ENCODE measurements at regions not wholly inside any gene's neighbourhood (a gene's known extent, or its start where the extent isn't known, plus 50 kb on each side); places are given as distances from the start of the nearest gene placed in this dataset.

DNA sequence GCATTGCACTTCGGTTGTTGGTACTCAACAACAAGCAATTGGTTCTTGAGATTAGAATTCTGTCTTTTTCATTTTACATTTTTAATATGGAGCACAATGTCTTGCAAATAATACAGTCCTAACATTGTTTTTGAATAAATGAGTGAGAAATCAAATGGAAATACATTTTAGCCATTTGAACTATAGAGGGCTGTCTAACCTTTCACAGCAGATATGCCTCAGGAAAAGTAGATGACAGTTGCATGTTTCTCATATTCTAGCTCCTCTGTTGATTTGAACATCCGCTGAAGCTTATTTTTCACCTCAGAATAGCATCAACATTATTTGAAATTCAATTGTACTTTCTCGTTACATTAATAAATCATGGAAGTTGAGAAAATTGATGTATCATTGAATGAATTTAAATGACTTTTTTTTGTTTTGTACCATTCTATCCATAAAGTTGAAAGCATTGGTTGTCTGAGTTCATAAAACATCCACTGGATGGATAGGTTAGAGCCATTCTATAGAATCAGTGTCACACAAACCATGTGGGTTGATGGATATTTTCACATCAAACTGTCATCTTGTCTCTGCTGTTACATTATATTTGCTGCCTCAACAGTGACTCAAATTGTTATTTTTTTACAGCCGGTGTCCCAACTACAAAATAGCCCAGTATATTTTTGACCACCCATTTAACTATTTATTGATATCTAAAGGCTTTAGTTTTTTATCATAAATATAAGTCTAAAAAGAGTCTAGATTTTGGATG lies 928.3 kb downstream of the NSUN3 start:
- DNase-seq (ENCODE audit: low read depth) = no peak

DNA sequence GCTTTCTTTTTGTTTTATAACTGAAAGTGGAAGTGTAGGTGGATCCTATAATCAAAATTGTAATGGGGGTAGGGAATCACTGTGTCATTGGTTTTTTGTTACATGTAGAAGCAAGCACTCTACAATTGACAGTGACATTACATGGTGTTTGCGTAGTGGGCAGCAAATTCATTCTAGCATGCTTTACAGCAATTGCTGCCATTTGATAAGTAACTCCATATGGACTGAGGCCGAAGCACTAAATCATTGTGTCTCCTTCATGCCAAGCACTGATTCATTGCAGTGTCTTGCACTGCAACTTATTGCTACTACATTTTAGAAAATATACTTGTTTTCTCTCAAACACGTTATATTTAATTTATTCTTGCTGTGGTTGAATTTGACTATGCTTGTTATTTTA lies 933.9 kb downstream of the NSUN3 start:
- DNase-seq (ENCODE audit: low read depth) = no peak

DNA sequence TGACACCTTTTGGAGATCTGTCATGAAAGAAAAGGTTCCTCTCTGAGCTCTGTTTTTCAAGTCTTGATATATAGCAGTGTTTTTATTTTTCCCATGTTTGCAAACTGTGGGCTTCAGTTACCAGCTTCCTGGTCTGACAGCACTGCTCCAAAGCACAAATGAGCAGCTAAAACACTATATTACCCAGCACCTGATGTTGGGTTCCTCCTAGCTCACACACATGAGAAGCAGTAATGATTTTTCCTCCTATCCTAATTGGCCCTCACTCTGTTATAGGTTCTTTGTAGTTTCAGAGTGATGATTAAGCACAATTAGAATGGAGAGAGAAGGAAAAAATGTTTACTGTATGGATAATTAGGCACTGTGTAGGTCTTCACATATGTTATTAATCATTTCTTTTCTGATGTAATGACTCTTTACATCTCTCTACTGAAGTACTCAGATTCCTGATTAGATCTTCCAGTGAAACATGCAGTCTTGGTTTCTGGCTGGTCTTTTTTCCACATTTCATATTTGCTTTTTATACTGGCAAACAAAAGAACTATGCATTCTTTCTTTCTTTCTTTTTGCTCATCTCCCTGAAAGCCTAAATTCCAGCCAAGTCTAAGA lies 939.7 kb downstream of the NSUN3 start:
- DNase-seq (ENCODE audit: low read depth) = no peak

DNA sequence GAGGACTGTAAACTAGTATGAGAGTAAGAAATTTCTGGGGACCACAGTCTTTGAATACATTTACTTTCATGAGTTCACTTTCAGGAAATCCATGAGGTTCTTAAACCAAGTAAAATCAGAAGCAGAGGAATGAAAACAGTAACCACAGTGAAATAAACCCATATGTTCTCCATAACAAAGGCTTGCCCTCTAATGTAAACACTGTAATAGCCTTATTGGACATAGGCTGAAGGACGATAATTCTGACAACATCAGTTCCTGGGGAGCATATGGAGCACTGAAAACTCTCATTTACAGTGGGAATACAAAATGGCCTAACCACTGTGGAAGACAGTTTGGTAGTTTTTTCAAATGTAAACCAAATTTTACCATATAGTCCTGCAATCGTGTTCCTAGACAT lies 965.8 kb downstream of the NSUN3 start:
- no peak for DNase-seq (ENCODE audit: low read depth)

DNA sequence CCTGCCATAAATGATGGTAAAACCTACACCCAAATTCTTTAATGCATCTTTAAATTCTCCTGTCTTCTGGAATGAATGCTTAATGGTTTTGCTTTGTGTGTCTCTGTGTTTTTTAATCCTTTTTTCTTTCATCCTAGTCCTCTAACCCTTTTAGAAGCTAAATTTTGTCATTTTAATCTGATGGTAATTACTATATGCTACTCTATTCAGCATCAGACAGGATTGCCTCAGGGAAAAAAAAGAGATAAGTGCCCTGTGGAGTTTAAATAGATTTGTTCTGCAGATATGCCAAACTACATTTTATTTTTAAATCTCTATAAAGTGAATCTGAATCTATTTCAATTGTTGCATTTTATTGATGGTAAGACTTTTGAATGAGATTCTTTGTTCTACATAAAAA lies 966.8 kb downstream of the NSUN3 start:
- no peak for DNase-seq (ENCODE audit: low read depth)

DNA sequence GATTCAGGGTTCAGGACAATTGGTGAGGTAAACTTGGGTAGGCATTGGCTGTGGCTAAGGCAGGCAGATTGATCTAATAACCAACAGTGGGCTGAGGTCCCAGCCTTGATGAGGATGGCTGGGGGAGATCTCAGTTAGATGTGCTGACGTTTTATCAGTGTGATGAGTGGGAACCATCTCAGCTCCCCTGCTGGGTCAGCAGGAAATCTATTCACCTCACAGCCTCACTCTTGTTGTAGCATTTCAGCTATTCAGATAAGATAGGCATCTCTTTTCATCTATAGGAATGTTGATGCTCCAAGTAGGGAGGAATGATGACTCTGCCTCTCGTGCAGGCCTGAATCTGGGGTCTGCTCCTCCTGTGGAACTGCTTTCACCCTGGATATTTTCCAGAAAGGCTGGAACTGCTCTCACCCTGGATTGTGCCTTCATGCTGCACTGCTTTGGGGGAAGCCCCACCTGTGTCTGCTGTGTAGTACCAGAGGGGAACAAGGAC lies 973.7 kb downstream of the NSUN3 start:
- no peak for DNase-seq (ENCODE audit: low read depth)

DNA sequence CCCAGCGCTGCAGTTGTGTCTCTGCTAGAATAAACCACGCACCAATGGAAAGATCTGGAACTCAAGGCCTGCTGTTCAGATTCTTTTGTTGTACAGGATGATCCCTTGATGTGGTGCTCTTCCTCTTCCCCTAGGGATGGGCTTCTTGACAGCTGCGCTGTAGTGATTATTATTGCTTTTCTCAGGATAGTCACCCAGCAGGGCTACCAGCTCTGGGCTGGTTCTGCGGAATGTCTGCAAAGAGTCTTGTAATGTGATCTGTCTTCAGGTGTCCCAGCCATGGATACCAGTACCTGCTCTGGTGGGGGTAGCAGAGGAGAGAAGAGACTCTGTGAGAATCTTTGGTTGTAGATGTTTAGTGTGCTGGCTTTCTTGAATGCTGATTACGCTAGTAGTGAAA lies 974.2 kb downstream of the NSUN3 start:
- DNase-seq (ENCODE audit: low read depth) = no peak

DNA sequence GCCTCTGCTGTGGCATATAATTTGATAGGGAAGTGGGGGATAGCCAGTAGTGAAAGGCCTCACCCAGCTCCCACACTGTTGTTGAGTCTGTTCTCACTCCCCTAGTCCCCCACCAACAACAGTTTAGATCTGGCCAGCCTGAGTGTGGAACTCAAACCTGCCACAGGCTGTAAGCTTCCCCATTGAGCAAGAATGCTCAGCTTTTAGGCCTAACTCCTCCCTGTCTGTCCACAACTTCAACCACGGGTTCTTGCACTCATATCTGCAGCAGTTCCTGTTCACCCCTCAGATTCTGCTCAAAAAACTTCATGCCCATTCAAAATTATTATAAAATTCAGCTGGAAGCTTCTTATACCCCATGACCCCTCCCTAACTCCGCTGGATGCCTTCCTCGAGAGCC lies 975.1 kb downstream of the NSUN3 start:
- no peak for DNase-seq (ENCODE audit: low read depth)

DNA sequence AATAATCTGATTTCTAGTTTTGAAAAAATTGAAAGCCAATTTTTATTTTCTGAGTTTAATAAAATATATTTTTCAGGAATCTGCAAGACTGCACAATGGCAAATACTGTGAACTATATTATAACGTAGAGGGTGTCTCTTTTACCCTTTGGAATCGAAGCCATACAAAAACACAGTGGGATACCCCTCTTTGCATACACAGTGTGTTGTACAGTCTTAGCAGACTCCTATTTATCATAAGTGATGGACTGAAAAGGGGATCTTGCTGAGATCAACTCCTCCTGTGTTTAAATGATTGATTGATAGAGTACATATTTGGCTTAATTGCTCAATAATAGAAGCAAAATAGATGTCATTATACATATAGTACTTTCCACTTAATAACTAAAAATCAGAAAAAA lies 981.2 kb downstream of the NSUN3 start:
- no peak for DNase-seq (ENCODE audit: low read depth)

DNA sequence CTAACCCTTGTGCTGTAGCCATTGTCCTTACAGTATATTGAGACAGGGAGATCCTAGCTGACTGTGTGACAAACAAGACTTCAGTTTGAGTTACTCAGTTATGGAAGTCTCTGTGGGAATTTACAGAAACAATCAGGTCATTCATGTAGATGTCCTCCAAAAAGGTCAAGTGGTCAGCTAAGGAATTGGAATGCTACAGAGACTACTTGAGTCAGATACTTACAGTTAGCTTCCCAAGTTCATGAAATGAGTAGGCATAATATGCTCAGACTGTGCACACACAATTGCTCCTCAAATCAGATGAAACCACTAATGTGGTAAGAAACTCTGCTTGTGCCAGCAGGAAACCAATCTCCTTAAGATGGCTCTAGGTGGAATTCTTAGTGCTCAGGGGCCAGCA lies 985.7 kb downstream of the NSUN3 start:
- DNase-seq (ENCODE audit: low read depth) = no peak

DNA sequence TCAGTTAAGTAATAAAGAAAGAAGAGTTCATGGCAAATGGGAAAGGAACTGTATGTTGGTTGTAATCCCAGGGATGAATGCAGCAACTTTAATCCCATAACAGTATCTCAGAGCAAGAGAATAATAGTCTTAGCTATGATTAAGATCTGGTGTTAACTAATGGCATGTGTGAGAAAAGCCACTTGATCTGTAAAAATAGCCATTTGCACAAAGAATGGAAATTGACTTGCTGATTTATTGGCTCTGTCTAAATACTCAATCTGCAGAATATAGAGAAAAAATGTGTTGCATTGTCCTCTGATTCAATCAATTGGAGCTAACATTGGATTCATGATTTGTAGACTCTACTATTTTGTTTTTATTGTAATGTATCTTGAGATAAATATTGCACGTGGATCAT lies 987.0 kb downstream of the NSUN3 start:
- no peak for DNase-seq (ENCODE audit: low read depth)

DNA sequence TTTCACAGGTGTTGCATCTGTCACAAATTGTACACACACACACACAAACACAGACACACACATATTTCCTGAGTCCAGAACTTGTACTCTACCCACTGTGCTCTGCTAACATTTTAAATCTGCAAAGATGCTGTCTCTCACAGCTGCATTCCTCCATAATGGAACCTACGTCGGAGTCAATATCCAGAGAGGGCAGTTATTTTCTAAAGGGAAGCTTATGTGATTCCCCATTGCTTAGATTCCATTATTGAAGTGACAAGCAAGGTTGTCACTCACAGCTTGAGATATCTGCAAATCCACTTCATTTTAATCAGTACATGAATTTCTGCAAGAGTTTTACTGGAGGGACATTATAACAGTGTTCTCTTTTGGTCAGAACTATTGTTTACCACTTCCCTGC lies 992.4 kb downstream of the NSUN3 start:
- DNase-seq (ENCODE audit: low read depth) = no peak

DNA sequence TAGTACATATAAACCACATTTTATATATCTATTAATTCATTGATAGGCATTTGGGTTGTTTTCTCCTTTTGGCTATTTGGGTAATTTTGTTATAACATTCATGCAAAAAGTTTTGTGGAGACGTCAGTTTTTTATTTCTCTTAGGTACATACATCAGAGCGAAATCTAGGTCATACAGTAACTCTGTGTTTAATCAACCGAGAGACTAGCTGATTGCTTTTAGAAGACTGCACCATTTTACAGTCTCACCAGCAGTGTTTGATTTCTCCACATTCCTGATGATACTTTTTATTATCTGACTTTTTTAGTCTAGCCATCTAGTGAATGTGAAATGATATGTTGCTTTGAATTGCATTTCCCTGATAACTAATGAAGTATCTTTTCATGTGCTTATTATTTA lies 1019.3 kb downstream of the NSUN3 start:
- no peak for DNase-seq (ENCODE audit: low read depth)

DNA sequence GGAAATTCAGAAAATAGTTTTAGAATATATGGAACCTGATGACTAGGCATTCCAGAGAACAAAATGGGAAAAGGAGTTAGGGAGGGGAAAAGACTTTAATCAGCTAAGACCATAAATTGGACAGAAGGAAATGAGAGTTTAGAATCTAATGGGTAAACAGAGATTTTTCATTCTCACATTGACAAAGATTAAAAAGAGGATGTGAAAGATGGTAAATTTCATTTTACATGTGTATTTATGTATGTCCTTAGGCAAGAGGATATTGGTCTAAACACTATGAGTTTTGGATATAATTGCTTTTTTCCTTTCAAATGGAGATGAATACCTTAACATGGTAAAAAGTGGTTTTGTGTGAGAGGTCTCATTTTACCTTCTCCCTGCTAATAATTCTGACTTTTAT lies 1021.9 kb downstream of the NSUN3 start:
- no peak for DNase-seq (ENCODE audit: low read depth)

DNA sequence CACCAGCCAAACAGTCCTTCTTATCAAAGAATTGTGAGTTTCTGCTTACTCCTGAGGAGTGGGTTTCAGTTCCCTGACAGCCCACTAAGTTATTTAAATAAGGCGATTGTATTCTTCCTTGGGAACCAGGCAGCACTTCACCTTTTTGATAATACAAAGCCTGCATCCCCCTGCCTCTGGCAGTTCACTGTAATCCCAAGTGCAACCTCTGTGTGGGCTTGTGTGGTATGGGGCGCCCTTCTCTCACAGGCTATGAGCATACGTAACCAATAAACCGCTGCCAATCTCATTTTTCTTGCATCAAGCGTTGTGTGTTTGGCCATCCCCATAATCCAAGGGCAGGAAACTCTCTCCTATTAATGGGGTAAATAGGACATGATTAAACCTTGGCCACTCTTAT lies 1025.6 kb downstream of the NSUN3 start:
- no peak for DNase-seq (ENCODE audit: low read depth)

DNA sequence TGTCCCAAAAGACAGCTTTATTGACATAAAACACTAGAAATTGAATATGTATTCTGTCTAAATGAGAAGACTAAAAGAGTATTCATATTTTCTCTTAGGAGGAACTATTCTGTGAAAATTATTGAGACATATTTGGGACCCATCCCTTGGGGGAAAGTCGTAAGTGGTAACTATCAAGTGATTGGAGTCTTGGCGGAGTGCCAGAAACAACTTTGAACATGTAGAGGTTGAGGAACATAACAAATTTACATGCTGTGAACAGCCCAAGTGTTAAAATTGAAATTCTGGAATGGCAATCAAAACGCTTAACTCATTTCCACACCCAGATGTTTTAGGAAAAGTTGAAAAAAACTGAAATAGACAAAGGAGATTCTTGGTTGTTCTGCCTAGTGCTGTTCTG lies 1034.6 kb downstream of the NSUN3 start:
- DNase-seq (ENCODE audit: low read depth) = no peak

DNA sequence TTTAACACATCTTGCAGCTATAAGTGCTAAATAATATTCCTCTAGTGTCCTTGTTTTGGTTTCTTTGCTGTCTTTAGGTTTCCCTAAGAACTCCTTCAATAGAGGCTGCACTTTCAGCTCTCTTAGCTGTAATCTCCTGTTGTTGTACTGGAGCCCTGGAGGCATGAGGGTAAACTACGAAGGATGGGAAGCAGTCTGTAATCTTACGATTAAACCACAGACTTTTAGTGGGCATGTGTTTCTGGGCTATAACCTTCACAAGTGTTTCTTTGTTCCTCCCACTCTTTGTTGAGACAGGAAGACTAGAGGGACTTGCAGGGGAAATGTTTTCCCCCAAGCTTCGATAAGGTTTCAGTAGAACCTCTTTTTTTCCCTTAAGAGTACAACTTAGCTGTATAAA lies 1058.1 kb downstream of the NSUN3 start:
- no peak for DNase-seq (ENCODE audit: low read depth)

DNA sequence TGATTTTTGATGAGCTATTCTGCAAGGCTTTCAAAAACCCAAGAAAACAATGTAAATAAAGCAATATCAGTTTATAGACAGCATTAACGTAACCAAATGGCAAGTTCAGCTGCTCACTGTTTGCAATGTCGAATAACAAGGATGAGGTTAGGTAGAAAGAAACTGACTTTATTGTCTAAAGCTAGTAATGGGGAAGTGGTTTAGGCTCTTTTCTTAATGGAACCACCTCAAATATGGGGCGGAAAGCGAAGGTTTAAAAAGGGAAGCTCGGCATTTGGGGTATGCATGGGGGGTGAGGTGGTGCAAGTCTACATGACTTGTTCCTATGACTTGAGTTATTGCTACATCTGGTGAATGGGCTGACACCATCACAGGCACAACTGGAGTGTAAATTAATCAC lies 1060.2 kb downstream of the NSUN3 start:
- DNase-seq (ENCODE audit: low read depth) = no peak

DNA sequence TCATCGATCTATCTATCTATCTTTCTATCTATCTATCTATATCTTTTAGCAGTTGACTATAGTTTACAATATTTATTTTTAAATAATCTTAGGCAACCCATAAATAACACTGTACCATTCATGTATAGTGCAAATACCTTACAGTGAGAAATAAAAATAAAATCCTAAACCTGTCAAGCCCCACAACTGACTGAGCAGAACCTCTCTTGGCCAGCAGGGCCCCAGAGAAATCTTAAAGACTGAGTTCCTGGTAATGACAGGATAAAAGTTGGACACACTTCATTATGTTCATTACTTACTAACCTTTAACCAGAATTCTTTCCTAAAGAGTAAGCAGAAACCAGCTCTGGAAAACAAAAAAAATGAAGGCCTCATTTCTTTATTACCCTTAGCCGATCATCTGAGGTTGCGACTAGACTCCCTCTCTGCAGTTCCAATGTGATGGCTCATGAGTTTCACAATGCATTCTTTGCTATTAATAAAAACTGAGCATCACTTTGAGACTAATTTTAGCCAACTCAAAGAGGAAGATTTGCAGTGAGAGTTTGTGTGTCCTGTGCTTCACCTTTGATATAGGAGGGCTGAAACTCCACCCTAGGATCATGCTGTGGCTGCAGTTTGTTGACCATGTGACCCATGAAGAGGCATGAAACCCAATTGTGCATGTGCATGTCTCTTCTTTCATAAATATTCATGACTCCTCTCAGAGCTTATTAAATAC lies 1072.0 kb downstream of the NSUN3 start:
- DNase-seq (ENCODE audit: low read depth) = no peak

DNA sequence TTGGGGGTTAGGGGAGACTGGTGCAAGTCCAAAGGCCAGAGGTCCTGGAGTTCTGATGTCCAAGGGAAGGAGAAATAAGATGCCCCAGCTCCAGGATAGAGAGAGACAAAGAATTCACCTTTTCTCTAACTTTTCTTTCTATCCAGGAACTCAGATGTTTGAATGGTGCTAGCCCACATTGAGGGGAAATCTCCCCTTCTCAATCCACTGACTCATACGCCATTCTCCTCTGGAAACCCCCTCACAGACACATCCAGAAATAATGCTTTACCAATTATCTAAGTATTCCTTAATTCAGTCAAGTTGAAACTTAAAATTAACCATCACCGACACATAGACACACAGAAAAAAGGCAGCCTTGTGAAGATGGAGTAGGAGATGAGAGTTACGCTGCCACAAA lies 1085.2 kb downstream of the NSUN3 start:
- DNase-seq (ENCODE audit: low read depth) = no peak

DNA sequence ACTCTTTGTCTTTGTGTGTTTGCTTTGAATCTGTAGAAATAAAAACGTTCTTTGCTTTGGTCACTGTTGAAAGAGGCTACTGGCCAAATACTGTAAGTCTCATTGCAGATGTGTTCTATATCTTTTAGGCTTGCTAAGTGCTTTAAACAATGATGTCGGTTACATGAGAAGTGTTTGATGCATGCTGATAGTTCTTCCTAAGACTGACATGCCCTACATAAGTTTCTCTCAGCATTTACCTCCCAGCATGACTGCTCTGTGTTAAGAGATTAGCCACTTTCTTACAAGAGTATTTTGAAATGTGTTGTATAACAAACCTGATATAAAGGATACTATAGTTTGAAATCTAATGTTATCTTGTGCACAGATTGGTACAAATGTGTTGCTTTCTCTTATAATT lies 1088.7 kb downstream of the NSUN3 start:
- DNase-seq (ENCODE audit: low read depth) = no peak

DNA sequence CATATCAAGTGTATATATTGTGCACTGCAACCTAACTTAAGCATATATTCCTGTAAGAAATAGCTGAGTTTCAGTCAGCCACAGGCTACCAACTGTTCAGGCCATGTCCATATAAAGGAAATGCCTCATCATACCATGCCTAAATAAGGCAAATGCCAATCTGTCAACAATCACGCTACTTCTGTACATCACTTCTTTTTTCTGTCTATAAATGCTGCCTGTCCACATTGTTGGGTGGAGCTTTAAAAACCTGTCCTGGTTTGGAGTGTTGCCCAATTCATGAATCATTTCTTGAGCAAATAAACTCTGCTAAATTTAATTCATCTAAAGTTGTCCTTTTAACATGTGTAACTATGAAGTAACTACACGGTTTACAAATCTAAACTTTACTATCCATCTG lies 1091.9 kb downstream of the NSUN3 start:
- DNase-seq (ENCODE audit: low read depth) = no peak

DNA sequence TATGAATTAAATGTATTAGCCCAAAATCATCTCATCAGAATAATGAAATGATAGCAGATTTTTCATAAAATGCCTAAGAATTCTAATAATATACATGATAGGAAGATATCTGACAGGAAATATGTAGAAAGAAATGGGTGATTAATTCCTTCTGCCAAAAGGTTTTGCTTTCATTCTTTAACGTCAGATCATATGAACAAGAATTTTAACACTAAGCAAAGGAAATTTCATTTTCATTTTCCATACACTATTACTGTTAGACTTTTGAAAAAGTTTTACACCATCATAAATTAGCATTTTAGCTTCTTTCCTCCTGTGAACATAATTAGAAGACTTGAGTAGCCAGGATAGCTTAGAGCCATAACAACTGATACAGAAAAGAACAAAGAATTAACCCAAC lies 1099.9 kb downstream of the NSUN3 start:
- no peak for DNase-seq (ENCODE audit: low read depth)
